NCI-H345 treated with DMSO at 0.1 percent for 48 hours (cell line): ENCODE measurements at regions not wholly inside any gene's neighbourhood (a gene's known extent, or its start where the extent isn't known, plus 50 kb on each side); places are given as distances from the start of the nearest gene placed in this dataset.
A peak's percentile ranks its signal among the peaks of the same experiment; 100 is the strongest.
"Not testable (repeated sequence)": the region's sequence is repeated elsewhere in the genome, so short reads cannot be mapped to it uniquely, and the experiment has no call there.

Experiments
- DNase-seq: peaks from one replicate; lab custom pipeline; 2025; ENCODE audit not compliant: unreplicated experiment; lab: John Stamatoyannopoulos, UW

GRCh38 chr16:72598696-72599095 is 426.7 kb upstream of the PMFBP1 start:
- no peak for DNase-seq

GRCh38 chr16:72597938-72598337 is 426.0 kb upstream of the PMFBP1 start:
- no peak for DNase-seq

DNA sequence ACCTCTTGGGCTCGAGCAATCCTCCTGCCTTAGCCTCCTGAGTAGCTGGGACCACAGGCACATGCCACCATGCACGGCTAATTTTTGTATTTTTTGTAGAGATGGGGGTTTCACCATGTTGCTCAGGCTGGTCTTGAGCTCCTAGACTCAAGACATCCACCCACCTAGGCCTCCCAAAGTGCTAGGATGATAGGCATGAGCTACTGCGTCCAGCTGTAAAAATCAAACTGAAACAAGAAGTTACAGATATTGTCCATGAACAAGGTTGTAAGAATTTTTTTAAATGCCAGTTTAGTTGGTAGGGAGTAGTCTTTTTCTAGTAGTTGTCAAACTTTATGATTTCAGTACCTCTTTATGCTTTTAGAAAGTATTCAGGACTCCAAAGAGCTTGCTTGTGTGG is 424.4 kb upstream of the PMFBP1 start:
- DNase-seq = no peak

- DNase-seq = no peak
Observed at GRCh38 chr16:72590151-72590937, 418.4 kb upstream of the PMFBP1 start.

GRCh38 chr16:72588551-72588950 is 416.6 kb upstream of the PMFBP1 start:
- DNase-seq = no peak

DNA sequence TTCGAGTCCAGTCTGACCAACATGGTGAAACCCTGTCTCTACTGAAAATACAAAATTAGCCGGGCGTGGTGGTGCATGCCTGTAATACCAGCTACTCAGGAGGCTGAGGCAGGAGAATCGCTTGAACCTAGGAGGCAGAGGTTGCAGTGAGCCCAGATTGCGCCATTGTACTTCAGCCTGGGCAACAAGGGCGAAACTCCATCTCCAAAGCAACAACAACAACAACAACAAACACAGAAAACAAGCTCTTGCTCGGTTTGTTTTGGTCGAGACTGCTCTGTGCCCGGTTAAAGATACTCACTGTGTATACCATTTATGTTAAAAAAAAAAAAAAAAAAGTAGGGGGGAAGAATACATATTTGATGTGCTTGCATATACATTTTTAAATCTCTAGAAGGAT is 406.1 kb upstream of the PMFBP1 start:
- DNase-seq = not testable (repeated sequence)

DNA sequence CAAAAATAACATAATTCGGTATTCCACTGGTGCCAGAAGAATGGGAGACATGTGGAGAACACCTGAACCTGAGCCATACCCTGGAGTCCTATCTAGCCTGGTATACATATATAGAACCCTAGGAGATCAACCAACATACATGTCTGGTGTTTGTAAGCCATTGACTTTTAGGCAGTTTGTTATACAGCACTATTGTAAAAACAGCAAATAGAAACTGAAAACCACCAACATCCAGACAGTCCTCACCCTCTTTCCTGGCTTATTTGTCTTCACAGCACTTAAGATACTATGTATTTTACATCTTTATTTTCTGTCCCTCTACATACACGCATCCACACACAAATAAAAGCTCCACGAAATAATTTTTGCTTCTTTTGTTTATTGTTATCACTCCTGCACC is 404.2 kb upstream of the PMFBP1 start:
- DNase-seq = no peak

DNA sequence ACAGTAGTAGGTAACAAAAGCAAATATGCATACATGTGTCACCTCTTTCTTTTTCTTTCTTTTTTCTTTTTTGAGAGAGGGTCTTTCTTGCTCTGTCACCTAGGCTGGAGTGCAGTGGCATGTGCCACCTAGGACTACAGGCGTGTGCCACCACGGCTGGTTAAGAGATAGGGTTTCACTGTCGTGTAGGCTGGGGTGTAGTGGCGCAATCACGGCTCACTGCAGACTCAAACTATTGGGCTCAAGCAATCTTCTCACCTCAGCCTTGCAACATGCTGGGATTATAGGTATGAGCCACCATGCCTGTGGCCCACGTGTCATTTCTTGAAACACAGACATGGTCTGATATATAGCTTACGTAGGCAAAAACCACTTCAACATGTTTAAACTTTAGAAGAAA is 397.7 kb upstream of the PMFBP1 start:
- DNase-seq = no peak

GRCh38 chr16:72568502-72568901 is 396.5 kb upstream of the PMFBP1 start:
- no peak for DNase-seq

DNA sequence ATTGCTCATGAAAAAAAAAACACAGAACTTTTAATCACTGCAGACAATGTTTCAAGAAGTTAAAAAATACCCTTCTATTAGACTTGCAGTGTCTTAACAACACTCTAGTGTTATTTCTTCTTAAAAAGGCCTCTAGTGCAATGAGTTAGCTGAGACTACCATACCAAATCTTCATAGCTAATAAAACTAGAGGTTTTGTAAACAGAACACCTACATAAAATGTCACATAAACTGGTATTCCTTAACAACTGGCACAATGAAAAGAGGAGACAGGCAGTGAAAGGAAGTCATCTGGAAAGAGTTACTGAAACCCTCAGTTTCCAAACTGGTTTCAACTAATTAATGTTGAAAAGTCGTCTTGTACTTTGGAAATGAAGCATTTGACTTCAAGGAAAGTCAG is 394.2 kb upstream of the PMFBP1 start:
- no peak for DNase-seq

GRCh38 chr16:72565106-72565505 is 393.2 kb upstream of the PMFBP1 start:
- DNase-seq = no peak

DNA sequence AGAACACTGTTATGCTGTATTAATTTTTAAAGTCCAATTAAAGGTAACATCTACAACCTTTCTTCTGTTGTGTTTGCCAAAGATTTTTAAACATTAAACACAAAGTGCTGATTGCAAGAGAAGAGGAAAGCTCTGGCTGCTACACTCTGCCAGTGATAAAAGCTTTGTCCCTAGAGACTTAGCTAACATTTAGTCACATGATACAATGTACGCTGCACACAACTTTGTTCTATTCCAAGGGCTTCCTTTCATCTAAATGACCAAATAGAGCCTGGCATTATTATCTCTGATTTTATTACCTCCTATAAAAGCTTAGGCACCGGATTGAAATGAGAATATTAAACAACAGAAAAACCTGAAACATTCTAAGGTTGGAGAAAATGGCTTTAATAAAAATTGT is 388.7 kb upstream of the PMFBP1 start:
- peak; percentile 2 for DNase-seq

GRCh38 chr16:72558501-72558900 is 386.5 kb upstream of the PMFBP1 start:
- DNase-seq = no peak

- no peak for DNase-seq
Observed at GRCh38 chr16:72554935-72555334, 383.0 kb upstream of the PMFBP1 start.

- DNase-seq = no peak
Observed at GRCh38 chr16:72552654-72553053, 380.7 kb upstream of the PMFBP1 start.

DNA sequence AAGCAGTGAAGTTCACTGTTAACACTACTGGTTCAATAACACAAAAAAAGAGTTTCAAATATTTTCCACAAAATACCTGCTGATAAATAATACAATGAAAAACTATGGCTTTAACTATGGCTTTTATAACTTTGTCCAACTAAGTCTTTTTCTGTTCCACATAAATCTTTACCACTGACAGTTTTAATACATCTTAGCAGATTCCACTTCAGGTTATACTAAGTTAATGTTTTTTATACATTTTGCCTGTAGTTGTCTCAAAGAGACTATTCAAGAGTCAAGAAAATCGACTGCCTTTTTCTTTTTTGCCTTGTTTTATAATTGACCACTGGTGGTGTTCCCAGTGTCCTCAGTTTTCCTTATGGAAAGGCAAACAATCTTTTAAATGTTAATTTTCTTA is 379.7 kb upstream of the PMFBP1 start:
- DNase-seq = no peak

DNA sequence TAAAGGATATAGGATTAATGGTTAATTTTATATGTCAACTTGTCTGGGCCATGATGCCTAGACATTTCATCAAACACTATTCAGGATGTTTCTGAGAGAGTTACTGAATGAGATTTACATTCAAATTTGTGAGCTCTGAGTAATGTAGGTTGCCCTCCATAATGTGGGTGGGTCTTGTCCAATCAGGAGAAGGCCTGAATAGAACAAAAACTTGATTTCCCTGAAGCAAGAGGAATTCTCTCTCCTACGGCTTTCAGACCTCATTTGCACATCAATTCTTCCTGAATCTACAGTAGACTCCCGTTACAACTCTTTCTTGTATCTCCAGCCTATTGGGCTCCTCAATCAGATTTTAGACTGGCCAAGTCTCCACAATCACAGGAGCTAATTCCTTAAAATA is 377.9 kb upstream of the PMFBP1 start:
- no peak for DNase-seq

- DNase-seq = no peak
Observed at GRCh38 chr16:72542102-72542501, 370.1 kb upstream of the PMFBP1 start.

- DNase-seq = no peak
Observed at GRCh38 chr16:72537664-72538063, 365.7 kb upstream of the PMFBP1 start.

DNA sequence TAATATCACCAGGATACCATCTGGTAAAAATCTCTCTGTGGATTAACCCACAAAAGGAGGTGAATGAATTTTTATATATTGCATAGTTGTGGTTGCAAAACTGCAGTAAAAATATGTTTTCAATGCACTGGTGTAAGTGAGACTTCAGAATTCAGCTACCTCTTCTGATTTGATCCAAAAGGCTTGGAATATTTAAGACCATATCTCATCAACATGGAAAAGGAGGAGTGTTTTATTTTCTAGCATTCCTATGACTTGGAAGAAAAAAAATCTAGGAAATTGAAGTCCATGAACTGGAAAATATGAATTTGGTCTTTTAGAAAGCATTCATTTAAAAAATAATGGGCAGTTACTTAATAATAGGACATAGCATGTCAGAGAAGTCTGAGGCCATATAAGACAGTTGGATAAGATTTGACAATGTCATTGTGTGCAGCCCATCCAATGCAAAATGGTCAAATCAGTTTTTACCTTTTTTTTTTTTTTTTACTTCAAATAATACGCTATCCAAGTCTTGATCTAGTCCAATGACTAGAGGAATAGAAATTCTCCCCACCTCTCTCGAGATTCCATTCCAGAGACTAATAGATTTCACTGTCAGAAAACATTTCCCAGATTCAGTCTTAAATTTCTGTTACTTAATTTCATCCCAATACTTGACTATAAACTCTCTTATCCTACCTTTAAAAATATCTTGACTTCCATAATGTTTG is 364.9 kb upstream of the PMFBP1 start:
- no peak for DNase-seq

DNA sequence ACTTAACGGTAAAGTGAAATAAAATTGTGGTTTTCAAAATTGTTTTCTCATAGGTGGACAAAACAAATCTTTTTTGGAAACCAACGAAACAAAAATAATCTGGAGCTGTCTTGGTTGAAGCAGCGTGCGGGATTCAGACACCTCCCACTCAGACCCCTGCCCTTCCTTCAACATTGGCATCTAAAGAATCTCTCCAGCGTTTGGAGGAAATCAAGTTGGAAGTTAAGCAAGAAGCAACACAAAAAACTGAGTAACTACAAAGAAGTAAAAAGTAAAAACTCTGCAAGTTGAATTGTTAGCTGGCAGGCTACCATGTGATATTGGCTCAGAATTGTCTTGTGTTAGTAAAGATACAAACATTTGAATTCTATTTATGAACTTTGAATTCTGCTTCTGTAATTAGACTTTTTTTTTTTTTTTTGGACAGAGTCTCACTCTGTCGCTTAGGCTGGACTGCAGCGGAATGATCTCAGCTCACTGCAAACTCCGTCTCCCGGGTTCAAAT is 361.0 kb upstream of the PMFBP1 start:
- DNase-seq = no peak

DNA sequence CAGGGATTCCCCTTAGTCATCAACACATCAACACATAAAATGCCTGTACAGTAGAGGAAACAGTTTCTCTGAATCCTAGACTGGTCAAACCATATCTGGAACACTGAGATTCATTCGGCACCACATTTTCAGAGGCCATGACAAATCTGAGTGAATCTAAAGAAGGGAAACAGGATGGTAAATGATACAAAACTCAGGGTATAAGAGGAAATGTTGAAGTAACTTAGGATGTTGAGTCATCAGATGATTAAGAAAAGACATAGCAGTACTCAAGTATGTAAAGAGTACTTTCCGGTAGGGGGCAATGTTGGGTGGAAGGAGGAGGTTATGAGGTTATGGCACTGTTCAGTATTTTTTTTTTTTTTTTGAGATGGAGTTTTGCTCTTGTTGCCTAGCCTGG is 358.5 kb upstream of the PMFBP1 start:
- DNase-seq = no peak
